Retinal pigment epithelial cell (primary cell): ENCODE measurements at regions not wholly inside any gene's neighbourhood (a gene's known extent, or its start where the extent isn't known, plus 50 kb on each side); places are given as distances from the start of the nearest gene placed in this dataset.

Experiments used
- DNase-seq: peaks from one replicate; pipeline ENCODE4 v3.0.0-alpha.2; 2010; ENCODE audit warnings: low read depth
- H3K4me3 ChIP-seq: 2 replicates; pipeline ENCODE4 v1.5.1; 2011; ENCODE audit warnings: mild to moderate bottlenecking, low read length, control low read depth, moderate library complexity
- TF ChIP-seq, protein P1 (sequence below): conservative IDR thresholded peaks from 2 replicates; pipeline ENCODE4 v1.5.1; 2011; ENCODE audit warnings: low read depth, low read length, control low read depth, inconsistent platforms

DNA sequence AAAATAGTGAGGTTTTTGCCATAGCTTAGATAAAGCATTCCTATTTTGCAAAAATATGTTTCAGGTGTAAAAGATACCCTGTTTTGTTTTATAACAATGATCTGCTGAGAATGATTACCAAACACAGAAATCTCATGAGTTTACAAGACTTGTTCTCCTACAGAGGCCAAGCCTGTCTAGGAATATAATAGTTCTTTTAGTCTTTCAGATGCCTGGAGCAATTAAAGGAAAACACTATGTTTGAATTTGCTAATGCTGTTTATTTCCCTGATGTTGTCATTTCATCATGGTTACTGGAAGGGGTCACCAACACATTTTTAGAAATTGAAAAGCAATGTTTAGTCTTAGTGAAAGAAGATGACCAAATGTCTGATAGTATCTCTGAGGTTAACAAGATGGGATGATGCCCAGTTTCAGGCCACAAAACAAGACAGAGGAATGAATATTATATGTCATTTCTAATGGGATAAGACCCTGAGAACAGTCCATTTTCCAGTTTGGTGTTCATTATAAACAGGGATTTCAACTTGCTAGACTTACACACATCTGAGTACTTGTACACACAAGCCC lies 559.9 kb downstream of the INHBA start:
- TF ChIP-seq, protein P1, sequence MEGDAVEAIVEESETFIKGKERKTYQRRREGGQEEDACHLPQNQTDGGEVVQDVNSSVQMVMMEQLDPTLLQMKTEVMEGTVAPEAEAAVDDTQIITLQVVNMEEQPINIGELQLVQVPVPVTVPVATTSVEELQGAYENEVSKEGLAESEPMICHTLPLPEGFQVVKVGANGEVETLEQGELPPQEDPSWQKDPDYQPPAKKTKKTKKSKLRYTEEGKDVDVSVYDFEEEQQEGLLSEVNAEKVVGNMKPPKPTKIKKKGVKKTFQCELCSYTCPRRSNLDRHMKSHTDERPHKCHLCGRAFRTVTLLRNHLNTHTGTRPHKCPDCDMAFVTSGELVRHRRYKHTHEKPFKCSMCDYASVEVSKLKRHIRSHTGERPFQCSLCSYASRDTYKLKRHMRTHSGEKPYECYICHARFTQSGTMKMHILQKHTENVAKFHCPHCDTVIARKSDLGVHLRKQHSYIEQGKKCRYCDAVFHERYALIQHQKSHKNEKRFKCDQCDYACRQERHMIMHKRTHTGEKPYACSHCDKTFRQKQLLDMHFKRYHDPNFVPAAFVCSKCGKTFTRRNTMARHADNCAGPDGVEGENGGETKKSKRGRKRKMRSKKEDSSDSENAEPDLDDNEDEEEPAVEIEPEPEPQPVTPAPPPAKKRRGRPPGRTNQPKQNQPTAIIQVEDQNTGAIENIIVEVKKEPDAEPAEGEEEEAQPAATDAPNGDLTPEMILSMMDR = no peak
- no peak for DNase-seq
- H3K4me3 ChIP-seq = no peak overlapping the region

DNA sequence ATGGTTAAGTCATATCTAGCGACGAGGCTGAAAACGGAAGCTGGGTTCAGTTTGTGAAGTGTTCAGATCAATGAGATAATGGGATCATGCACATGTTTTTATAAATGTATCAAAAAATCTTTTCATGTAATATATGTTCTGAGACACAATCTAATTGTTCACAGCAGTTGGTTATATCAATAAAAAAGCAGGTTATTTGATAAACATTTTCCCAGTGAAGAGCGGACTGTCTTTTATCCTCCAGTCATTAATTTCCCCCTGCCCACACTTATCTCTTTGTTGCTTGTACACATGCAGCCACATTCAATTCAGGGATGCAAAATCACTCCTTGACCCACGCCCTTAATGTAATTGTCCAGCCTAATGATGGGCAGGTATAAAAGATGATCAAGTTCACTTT lies 563.1 kb downstream of the INHBA start:
- no peak overlapping the region for H3K4me3 ChIP-seq
- no peak for DNase-seq
- TF ChIP-seq, protein P1 = no peak

DNA sequence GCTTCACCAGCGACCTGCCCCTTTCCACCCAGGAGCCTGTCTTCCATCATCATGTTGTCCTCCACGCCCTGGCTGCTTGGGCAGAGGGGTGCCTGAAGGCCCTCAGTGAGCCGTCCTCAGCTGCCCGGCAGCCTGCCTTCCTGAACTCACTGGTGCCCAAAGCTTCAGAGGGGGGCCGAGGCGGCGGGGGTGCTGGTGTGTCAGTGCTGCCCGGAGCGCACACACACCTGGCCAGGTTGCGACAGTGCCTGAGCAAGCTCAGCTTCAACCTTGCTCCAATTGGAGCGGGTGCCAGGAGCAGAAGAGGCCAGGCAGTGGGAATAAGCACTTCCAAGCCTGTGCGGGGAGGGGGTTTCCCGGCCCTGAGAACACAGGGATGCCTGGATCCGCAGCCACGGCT lies 566.3 kb downstream of the INHBA start:
- no peak for DNase-seq
- TF ChIP-seq, protein P1 = no peak
- H3K4me3 ChIP-seq = no peak overlapping the region

DNA sequence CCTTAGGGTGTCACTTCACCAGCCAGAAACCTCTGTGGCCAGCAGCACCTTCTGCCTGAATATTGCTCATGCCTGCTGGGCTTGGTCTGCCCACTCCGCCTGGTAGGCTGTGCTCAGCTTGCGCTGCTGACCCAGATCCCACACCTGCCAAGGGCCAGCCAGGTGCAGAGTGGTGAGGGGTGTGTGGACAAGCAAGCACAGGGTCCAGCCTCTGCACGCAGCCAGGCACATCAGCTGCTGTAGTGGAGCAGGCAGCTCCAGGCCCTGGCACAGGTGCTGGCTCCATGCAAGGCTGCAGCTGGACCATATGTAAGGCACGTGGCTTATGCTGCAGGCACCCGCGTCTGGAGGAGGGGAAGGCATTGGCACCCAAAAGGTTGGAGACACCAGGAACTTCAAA lies 567.4 kb downstream of the INHBA start:
- no peak for DNase-seq
- TF ChIP-seq, protein P1 = no peak
- no peak overlapping the region for H3K4me3 ChIP-seq

DNA sequence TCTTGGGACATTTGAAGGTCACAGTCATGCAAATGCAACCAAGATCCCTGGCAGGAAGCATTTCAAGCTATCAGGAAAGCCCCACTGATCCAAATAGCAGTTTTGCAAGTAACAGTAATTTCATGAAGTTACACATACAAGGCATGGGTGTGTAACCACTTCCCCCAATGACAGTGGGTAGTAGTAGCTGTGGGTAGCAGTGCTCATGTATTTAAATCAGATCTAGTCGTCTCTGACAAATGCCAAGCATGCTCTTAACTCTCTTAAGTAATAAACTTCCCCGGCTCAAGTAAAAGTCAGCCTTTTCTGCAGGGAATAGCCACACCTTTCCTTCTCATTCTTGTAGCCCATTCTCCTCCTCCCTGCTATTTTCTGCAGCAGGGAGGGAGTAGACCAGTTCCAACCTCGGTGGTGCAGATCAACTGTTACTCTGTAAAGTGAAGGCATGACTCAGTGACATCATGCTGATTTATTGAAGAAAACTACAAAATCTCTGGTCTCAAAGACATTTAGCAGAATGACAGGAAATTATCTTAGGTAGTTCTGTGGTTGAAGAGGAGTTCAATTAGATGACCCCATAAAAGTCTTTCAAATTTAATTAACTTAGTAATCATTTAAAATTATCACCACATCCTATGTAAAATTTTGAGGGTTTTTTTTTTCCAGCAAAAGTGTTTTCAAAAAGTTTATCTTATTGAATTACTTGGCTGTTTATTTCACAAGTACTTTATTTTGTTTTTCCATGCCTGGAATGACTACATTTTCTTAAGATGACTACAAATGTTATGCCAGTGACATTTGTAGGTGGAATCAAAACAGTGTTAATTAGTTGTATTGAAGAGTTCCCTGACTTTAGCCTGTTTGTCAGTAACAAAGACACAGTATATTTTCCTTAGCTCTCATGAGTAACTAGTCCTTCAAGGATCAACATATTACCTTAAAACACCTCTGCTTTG lies 568.3 kb downstream of the INHBA start:
- DNase-seq = no peak
- TF ChIP-seq, protein P1 = no peak

DNA sequence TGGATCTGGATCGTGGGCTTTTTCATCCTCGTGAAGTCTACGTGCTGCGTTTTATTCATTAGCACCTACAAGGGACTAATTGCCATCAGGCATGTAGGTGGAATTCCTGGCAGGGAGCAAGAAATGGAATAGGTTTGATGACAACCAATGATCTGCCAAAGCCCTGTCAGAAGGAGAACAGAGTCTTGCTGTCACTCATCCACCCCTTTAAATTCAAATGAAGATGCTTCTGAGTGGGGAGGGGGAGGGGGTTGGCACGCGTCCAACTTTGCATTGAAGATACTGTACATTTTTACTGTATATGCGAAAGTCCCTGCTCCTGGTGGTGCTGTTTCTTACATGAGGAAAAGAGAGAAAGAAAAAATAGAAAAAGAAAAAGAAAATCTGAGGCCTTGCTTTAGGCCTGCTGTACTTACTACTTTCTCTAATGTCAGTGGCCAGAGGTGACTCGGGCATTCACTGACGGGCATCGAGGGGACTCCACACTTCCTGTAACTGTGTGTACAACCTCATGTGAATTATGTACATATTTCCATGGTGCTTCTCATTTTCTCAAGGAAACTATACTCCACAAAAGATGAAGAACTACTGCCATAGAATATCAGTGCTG lies 569.1 kb downstream of the INHBA start:
- TF ChIP-seq, protein P1 = no peak
- no peak for DNase-seq
- no peak overlapping the region for H3K4me3 ChIP-seq

More for the DNA sequence above, 568.3 kb downstream of the INHBA start:
- H3K4me3 ChIP-seq = no peak overlapping the region
